ENCODE measurements at regions not wholly inside any gene's neighbourhood (a gene's known extent, or its start where the extent isn't known, plus 50 kb on each side); places are given as distances from the start of the nearest gene placed in this dataset.

- H3K4me3 ChIP-seq (ENCODE audit: control insufficient read depth, low read depth, low read length), result no peak overlapping the region
- TF ChIP-seq CTCF (conservative IDR thresholded peaks at IDR 0.05; ENCODE audit: control insufficient read depth, insufficient read depth, low read depth, low read length), result no peak
- DNase-seq (ENCODE audit: low read depth), result no peak
Observed at GRCh38 chr20:63107449-63108200, 100.9 kb upstream of the BHLHE23 start.

GRCh38 chr20:63106765-63107448, 100.1 kb upstream of the BHLHE23 start:
- no peak for TF ChIP-seq CTCF (conservative IDR thresholded peaks at IDR 0.05; ENCODE audit: control insufficient read depth, insufficient read depth, low read depth, low read length)
- no peak for DNase-seq (ENCODE audit: low read depth)
- H3K4me3 ChIP-seq (ENCODE audit: control insufficient read depth, low read depth, low read length), result no peak overlapping the region

GRCh38 chr20:63106108-63106764, 99.5 kb upstream of the BHLHE23 start:
- no peak for TF ChIP-seq CTCF (conservative IDR thresholded peaks at IDR 0.05; ENCODE audit: control insufficient read depth, insufficient read depth, low read depth, low read length)
- peak; percentile 8 for DNase-seq (ENCODE audit: low read depth)
- no peak overlapping the region for H3K4me3 ChIP-seq (ENCODE audit: control insufficient read depth, low read depth, low read length)

GRCh38 chr20:63105211-63106107, 98.7 kb upstream of the BHLHE23 start:
- H3K4me3 ChIP-seq (ENCODE audit: control insufficient read depth, low read depth, low read length), result no peak overlapping the region
- TF ChIP-seq CTCF (conservative IDR thresholded peaks at IDR 0.05; ENCODE audit: control insufficient read depth, insufficient read depth, low read depth, low read length), result no peak
- DNase-seq (ENCODE audit: low read depth), result no peak

- H3K4me3 ChIP-seq (ENCODE audit: control insufficient read depth, low read depth, low read length), result no peak overlapping the region
- no peak for TF ChIP-seq CTCF (conservative IDR thresholded peaks at IDR 0.05; ENCODE audit: control insufficient read depth, insufficient read depth, low read depth, low read length)
- no peak for DNase-seq (ENCODE audit: low read depth)
Observed at GRCh38 chr20:63104312-63105181, 97.8 kb upstream of the BHLHE23 start.
